SK-N-MC (cell line): ENCODE measurements at regions not wholly inside any gene's neighbourhood (a gene's known extent, or its start where the extent isn't known, plus 50 kb on each side); places are given as distances from the start of the nearest gene placed in this dataset.

ENCODE experiments used
- EZH2 ChIP-seq: fragments of 200-600 bp; sonication (generic); IDR thresholded peaks from one replicate; pipeline ENCODE4 v1.6.1; 2017; ENCODE audit warnings: antibody characterized with exemption
- FOXP2 ChIP-seq: optimal IDR thresholded peaks from 2 replicates; pipeline ENCODE3; 2011; ENCODE audit warnings: mild to moderate bottlenecking, moderate library complexity; ENCODE audit not compliant: insufficient read depth; ENCODE audit errors: extremely low read length, control extremely low read depth
- POLR2AphosphoS5 ChIP-seq: IDR thresholded peaks from 2 replicates; pipeline ENCODE4 v1.6.1; 2012; ENCODE audit warnings: mild to moderate bottlenecking, low read depth, low read length, borderline replicate concordance

DNA sequence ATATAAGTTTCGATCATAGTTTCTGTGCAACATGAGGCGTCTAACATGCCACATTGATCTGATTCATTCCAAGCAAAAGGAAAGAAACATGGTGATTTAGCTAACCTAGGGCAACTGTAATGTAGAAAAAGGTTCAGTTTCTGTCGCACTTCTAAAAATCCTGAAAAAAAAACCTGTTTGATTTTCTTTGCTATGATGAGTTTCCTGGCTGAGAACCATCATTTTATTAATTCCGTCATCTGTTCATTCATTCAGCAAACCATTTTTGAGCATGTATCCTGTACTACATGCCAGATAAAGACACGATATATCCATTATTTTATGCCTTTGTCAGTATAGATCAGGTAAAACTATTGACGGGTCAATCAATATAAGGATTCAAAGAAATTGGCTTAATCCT lies 932.6 kb downstream of the GALC start:
- TF ChIP-seq EZH2, result no peak
- no peak for TF ChIP-seq POLR2AphosphoS5
- TF ChIP-seq FOXP2, result no peak
